Stimulated activated naive CD8-positive, alpha-beta T cell treated with anti-CD3 and anti-CD28 coated beads, Interleukin-15, amount 100 ng/mL, for 72 hours (primary cell): ENCODE measurements at regions not wholly inside any gene's neighbourhood (a gene's known extent, or its start where the extent isn't known, plus 50 kb on each side); places are given as distances from the start of the nearest gene placed in this dataset.
A peak's percentile ranks its signal among the peaks of the same experiment; 100 is the strongest.

Experiments used
- ATAC-seq: fragments of 150-1000 bp; cut with Tn5 transposase; 2 replicates; pipeline ENCODE4 v1.10.0; 2021; ENCODE audit warnings: mild to moderate bottlenecking, moderate library complexity
- DNase-seq, 2 donors: peaks; one replicate each; pipeline ENCODE4 v3.0.0; 2021 to 2022
- H3K27ac Mint-ChIP-seq, 2 donors: one replicate each; pipeline ENCODE4 v1.8.0; 2022; ENCODE audit warnings: mild to moderate bottlenecking in 2 of 2, mixed read lengths in 2 of 2, moderate library complexity in 2 of 2
- H3K27me3 Mint-ChIP-seq: one replicate; pipeline ENCODE4 v1.8.0; 2022; ENCODE audit warnings: mixed read lengths
- H3K4me1 Mint-ChIP-seq: one replicate; pipeline ENCODE4 v1.8.0; 2022; ENCODE audit warnings: mild to moderate bottlenecking, mixed read lengths
- H3K4me3 Mint-ChIP-seq, 2 donors: one replicate each; pipeline ENCODE4 v1.8.0; 2022; ENCODE audit warnings: mild to moderate bottlenecking in 2 of 2, mixed read lengths in 2 of 2, moderate library complexity in 1 of 2
- H3K9me3 Mint-ChIP-seq, 2 donors: one replicate each; pipeline ENCODE4 v1.8.0; 2022; ENCODE audit warnings: mixed read lengths in 2 of 2

DNA sequence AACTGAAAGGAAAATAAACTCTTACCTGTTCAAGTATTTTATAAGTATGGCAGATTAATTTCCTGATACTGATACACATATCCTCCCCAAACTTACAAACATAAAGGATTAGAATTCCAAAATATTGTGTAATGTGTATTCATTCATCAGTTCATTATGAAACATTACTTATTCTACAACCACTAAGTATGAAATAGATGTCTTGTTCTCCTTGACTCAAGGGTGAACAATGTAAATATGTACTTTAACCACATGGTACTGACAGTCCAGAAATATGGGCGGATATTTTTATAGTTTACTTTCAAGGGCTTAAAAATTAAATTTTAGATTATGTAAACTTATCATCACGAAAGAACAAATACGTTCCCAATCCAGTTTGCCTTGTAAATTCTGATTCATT, 334.0 kb downstream of the LIG4 start:
- no peak overlapping the region for H3K4me3 Mint-ChIP-seq
- no peaks in the 10 kb centered on the region for H3K27me3 Mint-ChIP-seq
- no peak for DNase-seq
- H3K27ac Mint-ChIP-seq = no peak overlapping the region
- H3K4me1 Mint-ChIP-seq = no peaks in the 10 kb centered on the region
- H3K9me3 Mint-ChIP-seq = peaks cover 7 to 17% of the 10 kb centered on the region in 2 donors
- ATAC-seq = no peak

DNA sequence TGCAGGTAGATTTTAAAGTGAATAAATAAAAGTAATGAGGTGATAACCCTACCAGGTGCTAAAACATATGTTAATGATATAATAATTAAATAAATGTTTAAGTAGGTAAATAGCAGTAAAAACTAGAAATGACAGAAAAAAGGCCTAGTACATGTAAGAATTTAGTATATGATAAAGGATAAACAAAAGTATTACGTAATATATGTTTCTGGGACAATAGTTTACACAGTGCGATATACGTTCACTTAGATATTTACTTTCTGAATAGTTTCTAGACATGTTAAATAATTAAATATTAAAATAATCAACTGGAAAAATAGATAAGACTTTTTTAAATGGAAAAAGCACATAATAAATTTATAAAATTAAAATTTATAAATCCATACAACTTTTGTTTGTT, 340.9 kb downstream of the LIG4 start:
- no peaks in the 10 kb centered on the region for H3K4me1 Mint-ChIP-seq
- H3K27ac Mint-ChIP-seq = no peak overlapping the region
- no peak for ATAC-seq
- no peak overlapping the region for H3K4me3 Mint-ChIP-seq
- peaks cover 16% of the 10 kb centered on the region for H3K27me3 Mint-ChIP-seq
- peaks cover 0 to 9% of the 10 kb centered on the region in 2 donors for H3K9me3 Mint-ChIP-seq
- no peak for DNase-seq

DNA sequence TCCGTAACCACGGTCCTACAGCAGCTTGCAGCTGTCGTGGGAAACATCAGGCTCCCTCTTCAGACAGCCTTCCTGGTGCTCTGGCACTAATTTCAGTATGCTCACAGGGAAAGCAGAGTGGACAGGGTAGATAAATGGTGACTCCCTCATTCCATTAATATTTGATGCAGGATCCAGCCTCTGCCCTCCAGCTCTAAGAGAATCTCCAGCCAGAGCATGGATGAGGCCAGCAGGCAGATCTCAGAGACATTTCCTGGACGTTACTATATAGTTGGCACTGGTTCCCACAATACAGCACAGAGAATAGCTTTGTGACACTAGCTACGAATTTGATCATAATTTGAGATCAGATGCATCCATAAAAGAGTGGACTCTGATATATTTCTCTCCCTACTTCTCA, 341.4 kb downstream of the LIG4 start:
- ATAC-seq (no peak), DNase-seq (no peak)
- Mint-ChIP-seq H3K9me3 (peaks cover 0 to 5% of the 10 kb centered on the region in 2 donors), H3K27me3 (peaks cover 16% of the 10 kb centered on the region), H3K4me1 (no peaks in the 10 kb centered on the region), H3K27ac (no peak overlapping the region), H3K4me3 (no peak overlapping the region)

DNA sequence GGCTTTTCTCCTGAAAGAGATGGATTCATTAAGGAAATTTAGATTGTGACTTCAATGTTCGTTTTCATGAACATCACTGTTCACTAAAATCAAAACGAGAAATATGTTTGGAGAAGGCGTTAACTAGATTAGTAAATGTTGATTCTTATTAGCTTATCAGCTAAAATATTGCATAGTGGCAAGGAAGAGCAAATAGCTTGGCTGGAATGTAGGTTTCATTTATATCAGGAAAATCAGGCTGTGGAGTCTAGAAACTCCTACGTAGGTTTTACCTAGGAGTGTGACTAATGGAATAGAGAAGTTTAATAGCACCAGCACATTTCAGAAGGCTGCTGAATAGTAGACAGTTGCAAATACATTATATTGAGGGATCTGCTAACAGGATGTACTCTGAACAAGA, 344.9 kb downstream of the LIG4 start:
- no peak overlapping the region for H3K4me3 Mint-ChIP-seq
- no peak overlapping the region for H3K27ac Mint-ChIP-seq
- peaks cover 47% of the 10 kb centered on the region for H3K27me3 Mint-ChIP-seq
- DNase-seq (no peak), ATAC-seq (no peak)
- H3K4me1 Mint-ChIP-seq = peaks cover 25% of the 10 kb centered on the region
- H3K9me3 Mint-ChIP-seq = no peaks in the 10 kb centered on the region

DNA sequence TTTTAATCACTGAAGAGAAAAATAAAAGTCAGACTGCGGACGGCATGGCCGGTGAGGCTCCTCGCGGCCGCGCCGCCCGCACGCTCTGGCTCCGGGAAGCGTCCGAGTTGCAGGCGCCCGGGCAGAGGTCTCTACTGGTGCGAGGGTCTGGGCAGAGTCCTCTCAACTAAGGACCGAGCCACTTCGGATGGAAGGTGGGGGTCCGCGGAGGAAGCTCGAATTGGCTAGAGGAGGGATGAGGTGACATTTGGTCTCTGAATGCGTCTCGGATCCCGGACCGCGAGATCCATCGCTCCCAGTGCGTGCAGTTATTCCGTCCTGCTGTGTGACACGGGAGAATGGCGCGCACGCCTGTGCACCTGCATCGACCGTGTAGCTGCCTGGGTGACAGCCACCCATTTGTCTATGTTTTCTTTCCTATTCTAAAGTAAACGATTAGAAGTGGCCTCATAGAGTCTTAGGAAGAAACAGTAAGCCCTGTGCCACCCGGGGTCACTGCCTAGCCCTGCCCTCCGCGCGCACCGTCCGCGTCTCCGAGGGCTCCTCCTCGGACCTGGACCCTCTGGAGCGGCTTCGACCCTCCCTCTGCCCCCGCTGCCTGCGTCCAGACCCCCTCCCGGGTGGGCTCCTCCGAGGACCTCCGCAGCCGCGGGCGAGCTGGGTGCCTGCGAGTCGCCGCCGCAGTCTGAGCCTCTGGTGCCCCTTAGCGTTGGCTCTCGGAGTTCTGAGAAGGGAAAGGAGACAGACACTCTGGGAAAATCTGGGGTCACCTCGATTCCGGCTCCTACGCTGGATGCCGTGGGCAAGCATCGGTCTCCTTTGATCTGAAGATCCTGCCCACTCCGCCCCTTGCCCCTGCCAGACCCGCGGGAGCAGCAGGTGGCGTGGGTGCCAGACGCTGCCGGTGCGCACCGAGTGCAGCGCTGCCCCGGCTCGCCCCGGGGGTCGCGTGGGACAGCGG, 347.4 kb downstream of the LIG4 start:
- ATAC-seq = peak; percentile 63

DNA sequence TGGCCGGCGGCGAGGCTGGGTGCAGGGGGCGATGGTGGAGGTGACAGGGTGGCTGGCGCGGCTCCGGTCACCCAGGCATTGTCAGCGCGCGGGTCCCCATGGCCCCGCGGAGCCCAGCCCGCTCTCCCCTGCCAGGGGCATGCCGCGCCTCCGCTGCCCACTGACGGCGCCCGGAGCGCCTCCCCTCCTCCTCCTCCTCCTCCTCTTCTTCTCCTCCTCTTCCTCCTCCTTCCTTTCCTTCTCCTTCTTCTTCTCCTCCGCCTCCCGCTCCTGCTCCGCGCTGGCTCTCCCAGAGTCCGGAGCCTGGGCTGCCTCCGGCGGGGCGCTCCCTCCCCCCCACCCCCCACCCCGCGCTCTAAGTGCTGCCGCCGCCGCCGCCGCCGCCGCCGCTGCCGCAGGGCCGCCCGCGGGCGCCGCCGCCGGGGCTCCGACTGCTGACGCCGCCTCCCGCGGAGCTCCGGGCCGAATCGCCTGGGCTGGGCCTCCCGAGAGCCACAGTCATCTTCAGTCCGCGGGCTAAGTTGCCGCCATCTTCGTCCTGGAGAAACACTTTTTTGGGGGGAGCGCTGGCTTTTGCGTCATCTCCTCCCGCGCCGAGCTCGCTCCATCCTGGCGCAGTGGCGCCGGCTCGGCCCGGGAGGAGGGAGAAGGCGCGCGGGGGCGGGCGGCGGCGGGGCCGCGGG, 348.3 kb downstream of the LIG4 start:
- DNase-seq = no peak
- peak overlapping the region; percentile 81 to 83 for H3K4me3 Mint-ChIP-seq
- peak; percentile 48 for ATAC-seq
- no peak overlapping the region for H3K27ac Mint-ChIP-seq
- H3K9me3 Mint-ChIP-seq = no peaks in the 10 kb centered on the region
- H3K27me3 Mint-ChIP-seq = peaks cover 61% of the 10 kb centered on the region
- peaks cover 25% of the 10 kb centered on the region for H3K4me1 Mint-ChIP-seq

More for the DNA sequence above, 347.4 kb downstream of the LIG4 start:
- H3K27ac Mint-ChIP-seq = peak overlapping the region in 1 of 2 donors; percentile 91
- peaks cover 25% of the 10 kb centered on the region for H3K4me1 Mint-ChIP-seq
- peak; percentile 9 to 18 for DNase-seq
- peaks cover 61% of the 10 kb centered on the region for H3K27me3 Mint-ChIP-seq
- peak overlapping the region; percentile 81 to 83 for H3K4me3 Mint-ChIP-seq
- H3K9me3 Mint-ChIP-seq = no peaks in the 10 kb centered on the region

DNA sequence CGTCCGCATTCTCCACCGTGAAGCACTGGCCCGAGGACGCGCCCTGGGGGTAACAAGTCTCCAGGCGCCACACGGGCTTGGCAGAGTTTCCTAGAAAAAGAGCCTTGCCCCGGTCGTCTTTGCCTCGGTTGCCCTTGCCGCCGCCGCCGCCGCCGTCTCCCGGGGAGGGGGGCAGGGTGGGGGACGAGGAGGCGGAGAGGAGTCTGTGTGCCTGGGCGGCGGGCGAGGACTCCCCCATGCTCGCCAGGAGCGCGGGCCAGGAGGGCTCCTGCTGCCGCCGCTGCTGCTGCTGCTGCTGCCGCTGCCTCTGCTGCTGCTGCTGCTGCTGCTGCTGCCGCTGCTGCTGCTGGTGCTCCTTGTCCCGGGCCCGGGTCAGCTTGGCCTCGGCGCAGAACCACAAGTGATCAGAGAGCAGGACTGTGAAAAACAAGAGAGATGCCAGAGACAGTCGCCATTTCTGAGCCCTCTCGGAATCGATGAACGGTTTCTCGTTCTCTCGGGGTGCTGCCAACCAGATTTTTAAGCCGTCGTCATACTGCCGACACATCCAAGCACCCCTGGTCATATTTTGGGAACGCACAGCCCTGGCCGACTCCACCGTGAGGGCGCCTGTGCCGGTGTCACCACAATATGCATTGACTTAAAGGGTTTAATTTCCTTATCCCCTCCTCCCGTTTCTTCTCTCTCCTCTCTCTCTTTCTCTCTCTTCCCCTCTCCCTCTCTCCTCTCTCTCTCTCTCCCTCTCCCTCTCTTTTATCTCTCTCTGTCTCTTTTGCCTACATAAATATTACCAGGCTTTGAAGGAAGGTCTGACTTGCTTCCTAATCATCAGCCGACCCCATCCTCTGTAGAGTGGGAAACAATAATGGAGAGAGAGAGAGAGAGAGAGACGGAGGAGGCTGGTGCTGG, 349.1 kb downstream of the LIG4 start:
- Mint-ChIP-seq H3K4me1 (peaks cover 25% of the 10 kb centered on the region), H3K4me3 (peak overlapping the region; percentile 66 to 72), H3K9me3 (no peaks in the 10 kb centered on the region), H3K27me3 (peaks cover 61% of the 10 kb centered on the region), H3K27ac (no peak overlapping the region)
- peak in 1 of 2 donors; percentile 8 for DNase-seq
- ATAC-seq = peak; percentile 45

DNA sequence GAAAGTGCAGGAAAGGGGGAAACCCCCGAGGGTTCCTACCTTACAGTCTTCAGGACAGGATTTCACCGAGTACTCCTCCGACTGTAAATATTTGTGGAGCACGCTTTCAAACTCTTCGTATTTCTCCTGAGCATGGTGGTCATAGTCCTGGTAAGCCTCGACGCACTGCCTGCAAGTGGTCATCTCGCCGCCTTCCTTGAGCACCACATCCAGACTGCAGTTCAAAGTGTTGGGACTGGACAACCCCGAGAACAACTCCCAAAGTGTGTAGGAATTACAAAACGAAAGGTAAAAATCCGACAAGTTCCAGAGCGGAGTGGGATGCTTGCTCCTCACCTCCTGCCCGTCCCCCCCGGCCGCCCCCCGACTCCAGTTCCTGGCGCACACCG, 349.7 kb downstream of the LIG4 start:
- H3K4me3 Mint-ChIP-seq = peak overlapping the region; percentile 26 to 29
- no peak for DNase-seq
- H3K9me3 Mint-ChIP-seq = no peaks in the 10 kb centered on the region
- peaks cover 57% of the 10 kb centered on the region for H3K27me3 Mint-ChIP-seq
- H3K27ac Mint-ChIP-seq = no peak overlapping the region
- no peak for ATAC-seq
- H3K4me1 Mint-ChIP-seq = peaks cover 25% of the 10 kb centered on the region

DNA sequence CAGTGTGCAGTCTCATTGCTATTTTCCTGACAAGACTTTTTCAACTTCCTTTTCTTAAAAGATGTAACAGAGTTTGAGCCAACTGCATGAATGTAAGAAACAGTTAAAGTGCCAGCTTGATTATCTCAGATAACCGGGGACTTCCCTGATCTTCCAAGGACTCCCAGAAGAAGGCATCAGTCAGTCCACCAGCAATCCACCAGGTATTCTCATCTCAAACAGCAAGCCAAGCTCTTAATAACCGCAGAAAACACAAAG, 350.1 kb downstream of the LIG4 start:
- H3K4me3 Mint-ChIP-seq = peak overlapping the region in 1 of 2 donors; percentile 29
- peaks cover 25% of the 10 kb centered on the region for H3K4me1 Mint-ChIP-seq
- no peaks in the 10 kb centered on the region for H3K9me3 Mint-ChIP-seq
- no peak overlapping the region for H3K27ac Mint-ChIP-seq
- DNase-seq (no peak), ATAC-seq (no peak)
- H3K27me3 Mint-ChIP-seq = peaks cover 53% of the 10 kb centered on the region

DNA sequence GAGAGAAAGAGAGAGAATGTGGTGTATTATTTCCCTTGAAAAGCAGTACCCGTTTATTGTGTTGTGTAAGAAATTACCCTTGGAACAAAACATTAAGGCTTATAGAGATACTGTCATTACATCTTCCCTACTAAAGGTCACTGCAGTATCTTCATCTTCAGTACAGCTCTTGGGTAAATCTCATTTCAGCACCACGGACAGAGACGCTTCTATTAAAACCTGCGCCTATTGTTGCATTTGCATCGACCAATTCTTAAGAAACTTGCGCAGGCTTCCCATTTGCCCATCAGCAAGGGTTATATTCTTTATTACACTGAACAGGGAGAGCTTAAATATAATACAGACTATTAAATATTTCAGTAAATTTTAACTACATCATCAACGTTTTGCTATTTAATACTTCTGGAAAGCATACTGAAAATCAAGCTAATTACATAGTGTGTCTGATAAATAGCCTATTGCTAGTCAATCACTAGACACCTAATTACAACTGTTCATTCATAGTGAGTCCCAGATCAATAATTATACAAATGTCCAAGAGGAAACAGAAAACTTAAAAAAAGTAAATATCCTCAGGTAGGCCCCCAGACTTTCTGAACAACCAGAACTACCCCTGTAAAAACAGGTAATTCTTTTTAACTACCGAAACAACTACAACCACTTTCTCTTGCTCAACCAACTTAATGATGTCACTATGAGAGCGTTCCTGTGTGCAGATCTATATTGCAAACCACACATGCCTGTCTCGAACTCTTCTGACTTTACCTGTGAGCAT, 350.6 kb downstream of the LIG4 start:
- Mint-ChIP-seq H3K27ac (no peak overlapping the region), H3K9me3 (no peaks in the 10 kb centered on the region), H3K4me3 (no peak overlapping the region), H3K4me1 (peaks cover 25% of the 10 kb centered on the region), H3K27me3 (peaks cover 48% of the 10 kb centered on the region)
- DNase-seq (no peak), ATAC-seq (no peak)

DNA sequence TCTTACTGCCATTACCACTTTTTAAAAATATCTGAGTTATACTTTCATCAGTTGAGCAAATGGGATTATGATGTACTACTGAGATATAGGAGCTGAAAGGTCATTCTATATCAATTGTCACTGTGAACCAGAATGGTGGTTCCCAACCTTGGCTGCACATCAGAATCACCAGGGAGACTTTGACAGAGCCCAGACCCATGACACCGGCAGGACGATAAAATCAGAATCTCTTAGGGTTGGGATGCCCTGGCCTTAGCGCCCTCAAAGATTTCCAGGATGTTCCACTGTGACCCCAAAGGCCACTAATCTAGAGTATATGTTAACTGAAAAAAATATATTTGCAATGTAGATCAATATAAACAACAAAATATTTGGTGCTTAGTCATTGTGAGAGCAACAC, 355.1 kb downstream of the LIG4 start:
- DNase-seq (no peak), ATAC-seq (no peak)
- H3K27me3 Mint-ChIP-seq = peaks cover 13% of the 10 kb centered on the region
- no peak overlapping the region for H3K4me3 Mint-ChIP-seq
- H3K27ac Mint-ChIP-seq = no peak overlapping the region
- no peaks in the 10 kb centered on the region for H3K4me1 Mint-ChIP-seq
- H3K9me3 Mint-ChIP-seq = peaks cover 0 to 10% of the 10 kb centered on the region in 2 donors

DNA sequence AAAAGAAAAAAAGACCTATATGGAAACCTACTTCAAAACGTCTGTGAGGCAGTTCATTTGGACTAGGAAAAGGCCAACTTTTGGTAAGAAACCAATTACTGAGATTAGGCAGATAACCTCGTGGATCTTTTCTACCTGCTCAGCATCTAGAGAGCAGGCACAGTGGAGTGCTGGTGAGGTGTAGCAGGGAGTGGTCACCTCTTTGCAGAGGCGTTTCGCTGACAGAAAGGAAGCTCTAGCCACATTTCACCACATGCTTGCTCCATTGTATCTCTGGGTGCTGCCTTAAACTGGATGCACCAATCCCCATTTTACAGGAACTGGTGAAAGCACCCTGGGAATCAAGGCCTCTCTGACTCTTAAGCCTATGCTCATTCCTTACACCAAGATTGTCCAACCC, 360.5 kb downstream of the LIG4 start:
- ATAC-seq (no peak), DNase-seq (no peak)
- Mint-ChIP-seq H3K4me1 (no peaks in the 10 kb centered on the region), H3K27me3 (peaks cover 7% of the 10 kb centered on the region), H3K9me3 (peaks cover 0 to 11% of the 10 kb centered on the region in 2 donors), H3K4me3 (no peak overlapping the region), H3K27ac (no peak overlapping the region)

DNA sequence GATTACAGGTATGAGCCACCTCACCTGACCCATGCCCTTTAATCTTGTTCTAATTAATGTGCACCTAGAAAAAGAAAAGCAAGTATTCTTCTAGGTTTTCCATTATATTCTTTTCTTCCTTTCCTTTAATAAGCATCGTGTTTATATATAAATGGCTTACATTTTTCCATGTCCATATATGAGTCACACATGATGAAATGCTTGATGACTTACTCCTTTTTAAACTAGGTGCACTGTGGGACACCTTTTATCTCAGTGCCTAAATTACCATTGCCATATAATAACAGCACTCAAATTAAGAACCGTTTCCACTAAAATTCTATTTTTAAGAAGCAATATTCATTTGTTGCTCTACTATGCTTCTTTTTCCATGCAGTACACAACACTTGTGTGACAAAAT, 363.3 kb downstream of the LIG4 start:
- Mint-ChIP-seq H3K27ac (no peak overlapping the region), H3K27me3 (peaks cover 7% of the 10 kb centered on the region), H3K9me3 (peaks cover 0 to 10% of the 10 kb centered on the region in 2 donors), H3K4me3 (no peak overlapping the region), H3K4me1 (no peaks in the 10 kb centered on the region)
- no peak for DNase-seq
- ATAC-seq = no peak

DNA sequence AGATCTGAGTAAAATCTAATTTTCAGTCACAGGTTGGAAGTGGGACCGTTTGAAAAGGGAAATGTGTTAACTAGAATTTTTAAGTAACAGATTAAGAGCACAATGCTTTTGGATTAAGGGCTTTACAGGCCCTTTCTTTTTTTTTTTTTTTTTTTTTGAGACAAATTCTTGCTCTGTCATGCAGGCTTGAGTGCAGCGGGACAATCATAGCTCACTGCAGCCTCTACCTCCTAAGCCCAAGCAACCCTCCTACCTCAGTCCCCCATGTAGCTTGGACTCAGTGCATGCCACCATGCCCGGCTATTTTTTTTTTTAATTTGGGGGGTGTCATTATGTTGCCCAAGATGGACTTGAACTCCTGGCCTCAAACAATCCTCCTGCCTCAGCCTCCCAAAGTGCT, 363.7 kb downstream of the LIG4 start:
- H3K9me3 Mint-ChIP-seq = peaks cover 0 to 6% of the 10 kb centered on the region in 2 donors
- DNase-seq (no peak), ATAC-seq (no peak)
- peaks cover 7% of the 10 kb centered on the region for H3K27me3 Mint-ChIP-seq
- H3K4me3 Mint-ChIP-seq = no peak overlapping the region
- H3K4me1 Mint-ChIP-seq = no peaks in the 10 kb centered on the region
- H3K27ac Mint-ChIP-seq = no peak overlapping the region

DNA sequence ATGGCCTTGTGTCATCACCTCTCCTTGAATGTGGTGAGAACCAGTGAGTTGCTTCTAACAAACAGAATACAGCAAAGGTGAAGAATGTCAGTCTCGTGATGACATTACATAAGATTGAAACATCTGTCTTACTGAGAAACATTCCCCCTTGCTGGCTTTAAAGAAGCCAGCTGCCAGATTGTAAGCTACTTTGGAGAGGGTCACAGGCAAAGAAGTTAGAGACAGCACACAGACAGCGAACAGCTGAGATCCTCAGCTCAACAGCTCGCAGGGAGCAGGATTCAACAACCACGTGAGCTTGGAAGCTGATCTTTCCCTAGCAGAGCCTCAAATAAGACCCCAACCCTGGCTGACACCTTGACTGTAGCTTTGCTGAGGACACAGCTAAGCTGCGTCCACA, 367.9 kb downstream of the LIG4 start:
- Mint-ChIP-seq H3K4me3 (no peak overlapping the region), H3K9me3 (no peaks in the 10 kb centered on the region), H3K27ac (no peak overlapping the region), H3K27me3 (no peaks in the 10 kb centered on the region), H3K4me1 (no peaks in the 10 kb centered on the region)
- DNase-seq = no peak
- ATAC-seq = no peak
